ENCODE measurements at regions not wholly inside any gene's neighbourhood (a gene's known extent, or its start where the extent isn't known, plus 50 kb on each side); places are given as distances from the start of the nearest gene placed in this dataset.

GRCh38 chr2:22692746-22693145 lies 692.2 kb upstream of the KLHL29 start:
- no peak for DNase-seq
- Histone ChIP-seq H3K27ac (no peak overlapping the region), H3K36me3 (ENCODE audit: insufficient read depth in 1 of 2, low read depth in 1 of 2) (no peaks in the 10 kb centered on the region), H3K4me3 (no peak overlapping the region), H3K27me3 (ENCODE audit: insufficient read depth in 3 of 3, low read length in 2 of 3) (peaks cover 0 to 2% (median 0%) of the 10 kb centered on the region in 3 donors), H3K9me3 (no peaks in the 10 kb centered on the region), H3K4me1 (no peaks in the 10 kb centered on the region)
- intact Hi-C loops (cut with DNase I) = no loop called here
- 73 to 75% (median 74%) methylated on average over 2 of the region's 2 CpGs for WGBS, 3 donors
- no peak for TF ChIP-seq CTCF (IDR thresholded peaks at IDR 0.05)
- no peak for ATAC-seq

GRCh38 chr2:22694300-22694699 lies 690.7 kb upstream of the KLHL29 start:
- H3K4me3 ChIP-seq = no peak overlapping the region
- WGBS, 3 donors = 81 to 88% (median 82%) methylated on average over 2 of the region's 2 CpGs
- ATAC-seq (no peak), DNase-seq (no peak)
- H3K36me3 ChIP-seq (ENCODE audit: insufficient read depth in 1 of 2, low read depth in 1 of 2) = no peaks in the 10 kb centered on the region
- H3K27ac ChIP-seq = no peak overlapping the region
- intact Hi-C loops (cut with DNase I) = no loop called here
- no peak for TF ChIP-seq CTCF (IDR thresholded peaks at IDR 0.05)
- no peaks in the 10 kb centered on the region for H3K9me3 ChIP-seq
- no peaks in the 10 kb centered on the region for H3K4me1 ChIP-seq
- H3K27me3 ChIP-seq (ENCODE audit: insufficient read depth in 3 of 3, low read length in 2 of 3) = peaks cover 0 to 2% (median 0%) of the 10 kb centered on the region in 3 donors

GRCh38 chr2:22694856-22695255 lies 690.1 kb upstream of the KLHL29 start:
- Histone ChIP-seq H3K27me3 (ENCODE audit: insufficient read depth in 3 of 3, low read length in 2 of 3) (no peaks in the 10 kb centered on the region), H3K9me3 (no peaks in the 10 kb centered on the region), H3K4me1 (no peaks in the 10 kb centered on the region), H3K4me3 (no peak overlapping the region), H3K36me3 (ENCODE audit: insufficient read depth in 1 of 2, low read depth in 1 of 2) (no peaks in the 10 kb centered on the region), H3K27ac (no peak overlapping the region)
- ATAC-seq = no peak
- DNase-seq = no peak
- 59 to 77% (median 67%) methylated on average over 1 of the region's 1 CpG for WGBS, 3 donors
- TF ChIP-seq CTCF (IDR thresholded peaks at IDR 0.05) = no peak
- intact Hi-C loops (cut with DNase I) = no loop called here

- 81 to 89% (median 88%) methylated on average over 4 of the region's 4 CpGs for WGBS, 3 donors
- H3K4me3 ChIP-seq = no peak overlapping the region
- ATAC-seq (no peak), DNase-seq (no peak)
- no peaks in the 10 kb centered on the region for H3K4me1 ChIP-seq
- H3K27me3 ChIP-seq (ENCODE audit: insufficient read depth in 3 of 3, low read length in 2 of 3) = no peaks in the 10 kb centered on the region
- intact Hi-C loops (cut with DNase I) = no loop called here
- TF ChIP-seq CTCF (IDR thresholded peaks at IDR 0.05) = no peak
- H3K27ac ChIP-seq = no peak overlapping the region
- H3K9me3 ChIP-seq = no peaks in the 10 kb centered on the region
- H3K36me3 ChIP-seq (ENCODE audit: insufficient read depth in 1 of 2, low read depth in 1 of 2) = no peaks in the 10 kb centered on the region
These were observed 687.8 kb upstream of the KLHL29 start for GRCh38 chr2:22697054-22697788.

All from psoas muscle (tissue), 7 donors.